Left lung (tissue), 4 donors: ENCODE measurements at regions not wholly inside any gene's neighbourhood (a gene's known extent, or its start where the extent isn't known, plus 50 kb on each side); places are given as distances from the start of the nearest gene placed in this dataset.

ENCODE experiments used
- ATAC-seq: fragments of 200-7000 bp; cut with Tn5 transposase; one replicate; pipeline ENCODE4 v1.9.1; 2020; ENCODE audit warnings: moderate library complexity
- DNase-seq, 4 donors: peaks; one replicate each; pipeline ENCODE4 v3.0.0-alpha.2; 2013 to 2020
- H3K27ac ChIP-seq, 2 donors: fragments of 200-600 bp; sonication (generic) in 1 of 2; one replicate each; pipeline versions ENCODE4 v1.5.0 to v1.8.0; 2020 to 2021
- H3K27me3 ChIP-seq, 2 donors: fragments of 200-600 bp; sonication (generic) in 1 of 2; one replicate each; pipeline versions ENCODE4 v1.5.0 to v1.8.0; 2020 to 2021
- H3K36me3 ChIP-seq, 2 donors: fragments of 200-600 bp; sonication (generic) in 1 of 2; one replicate each; pipeline versions ENCODE4 v1.5.0 to v1.8.0; 2020 to 2021
- H3K4me1 ChIP-seq, 2 donors: fragments of 200-600 bp; one replicate each; pipeline ENCODE4 v1.8.0; 2021
- H3K4me3 ChIP-seq, 2 donors: fragments of 200-600 bp; sonication (generic) in 1 of 2; one replicate each; pipeline versions ENCODE4 v1.5.0 to v1.8.0; 2020 to 2021; ENCODE audit warnings: mild to moderate bottlenecking in 1 of 2
- H3K9me3 ChIP-seq, 2 donors: fragments of 200-600 bp; sonication (generic) in 1 of 2; one replicate each; pipeline versions ENCODE4 v1.5.0 to v1.8.0; 2020 to 2021
- CTCF ChIP-seq, 2 donors: fragments of 200-600 bp; sonication (generic) in 1 of 2; IDR thresholded peaks; one replicate each; pipeline versions ENCODE4 v1.5.0 to v1.8.0; 2021; ENCODE audit warnings: antibody characterized with exemption in 2 of 2
- intact Hi-C, 2 donors: fragments of 100-400 bp; cut with DNase I; formaldehyde crosslinking; loops; one replicate each; pipeline versions ENCODE4 v1.11.2 to v1.14.2; 2022
- donor health status: DM: no; HTN: yes; CAD: no.
- donor health status: DM: no; HTN: no; CAD: no.

- Histone ChIP-seq H3K9me3 (no peaks in the 10 kb centered on the region), H3K4me3 (no peak overlapping the region), H3K27me3 (no peaks in the 10 kb centered on the region), H3K36me3 (no peaks in the 10 kb centered on the region), H3K27ac (no peak overlapping the region), H3K4me1 (no peaks in the 10 kb centered on the region)
- intact Hi-C loops = no loop called here
- TF ChIP-seq CTCF (IDR thresholded peaks at IDR 0.05) = no peak
- ATAC-seq (no peak), DNase-seq (no peak)
Observed at GRCh38 chr3:31331278-31331677, 201.4 kb upstream of the STT3B start.

GRCh38 chr3:31341130-31341529 lies 191.6 kb upstream of the STT3B start:
- no peak overlapping the region for H3K27ac ChIP-seq
- H3K27me3 ChIP-seq = no peaks in the 10 kb centered on the region
- DNase-seq = no peak
- H3K9me3 ChIP-seq = peaks cover 0 to 4% of the 10 kb centered on the region in 2 donors
- ATAC-seq = no peak
- H3K4me3 ChIP-seq = no peak overlapping the region
- H3K36me3 ChIP-seq = no peaks in the 10 kb centered on the region
- H3K4me1 ChIP-seq = no peaks in the 10 kb centered on the region
- intact Hi-C loops = no loop called here
- no peak for TF ChIP-seq CTCF (IDR thresholded peaks at IDR 0.05)

GRCh38 chr3:31343075-31343474 lies 189.7 kb upstream of the STT3B start:
- H3K4me3 ChIP-seq = no peak overlapping the region
- no peaks in the 10 kb centered on the region for H3K4me1 ChIP-seq
- H3K9me3 ChIP-seq = peaks cover 0 to 4% of the 10 kb centered on the region in 2 donors
- TF ChIP-seq CTCF (IDR thresholded peaks at IDR 0.05) = no peak
- intact Hi-C loops = no loop called here
- no peaks in the 10 kb centered on the region for H3K27me3 ChIP-seq
- no peaks in the 10 kb centered on the region for H3K36me3 ChIP-seq
- DNase-seq (no peak), ATAC-seq (no peak)
- H3K27ac ChIP-seq = no peak overlapping the region

- no peak for ATAC-seq
- no peak overlapping the region for H3K27ac ChIP-seq
- H3K9me3 ChIP-seq = peaks cover 0 to 4% of the 10 kb centered on the region in 2 donors
- no peaks in the 10 kb centered on the region for H3K36me3 ChIP-seq
- TF ChIP-seq CTCF (IDR thresholded peaks at IDR 0.05) = no peak
- no peaks in the 10 kb centered on the region for H3K27me3 ChIP-seq
- DNase-seq = no peak
- intact Hi-C loops = no loop called here
- no peak overlapping the region for H3K4me3 ChIP-seq
- no peaks in the 10 kb centered on the region for H3K4me1 ChIP-seq
Observed at GRCh38 chr3:31345581-31345980, 187.1 kb upstream of the STT3B start.

- Histone ChIP-seq H3K27me3 (no peaks in the 10 kb centered on the region), H3K4me3 (no peak overlapping the region), H3K36me3 (no peaks in the 10 kb centered on the region), H3K27ac (no peak overlapping the region), H3K9me3 (peaks cover 0 to 4% of the 10 kb centered on the region in 2 donors), H3K4me1 (no peaks in the 10 kb centered on the region)
- DNase-seq (no peak), ATAC-seq (no peak)
- no peak for TF ChIP-seq CTCF (IDR thresholded peaks at IDR 0.05)
- intact Hi-C loops = no loop called here
Observed at GRCh38 chr3:31346542-31346979, 186.2 kb upstream of the STT3B start.
